ENCODE measurements at regions not wholly inside any gene's neighbourhood (a gene's known extent, or its start where the extent isn't known, plus 50 kb on each side); places are given as distances from the start of the nearest gene placed in this dataset.

DNA sequence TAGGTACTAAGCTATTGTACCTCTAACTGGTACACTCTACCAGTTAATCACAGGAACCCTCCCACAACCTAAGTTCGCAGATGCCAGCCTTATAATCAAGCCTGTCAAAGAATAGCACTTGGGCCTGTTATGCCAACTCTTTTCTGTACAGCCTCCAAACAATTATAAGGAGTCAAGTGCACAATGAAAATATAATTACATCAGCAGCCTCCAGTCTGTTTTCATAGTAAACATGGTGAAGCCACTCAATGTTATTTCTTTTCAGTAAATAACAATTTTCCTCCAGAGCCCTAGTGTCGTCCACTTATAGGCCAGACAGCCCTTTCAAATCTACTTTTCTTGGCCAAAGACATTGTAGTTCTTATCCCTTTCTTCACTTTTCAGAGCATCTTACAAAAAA, 82.7 kb upstream of the CARMIL1 start:
- Histone ChIP-seq H3K36me3 (replicated peaks in 1 of 2; ENCODE audit: control insufficient read depth in 1 of 2, insufficient read depth in 2 of 2, low read length in 2 of 2) (no peaks in the 10 kb centered on the region), H3K9me3 (ENCODE audit: low read length) (no peaks in the 10 kb centered on the region), H3K79me2 (ENCODE audit: insufficient read depth, low read length) (no peaks in the 10 kb centered on the region), H3K9ac (ENCODE audit: insufficient read depth, low read depth, low read length) (no peak overlapping the region), H3K4me2 (ENCODE audit: low read depth, low read length) (no peak overlapping the region), H3K4me3 (replicated peaks in 1 of 3; ENCODE audit: insufficient read depth in 1 of 3, low read depth in 2 of 3, low read length in 3 of 3) (no peak overlapping the region), H2AFZ (ENCODE audit: low read length) (no peak overlapping the region), H3K27me3 (ENCODE audit: control insufficient read depth in 1 of 2, insufficient read depth in 2 of 2, low read length in 2 of 2) (0 out of 5 replicates have a peak, but pooled peaks cover 0 to 4% of the 10 kb centered on the region in 2 experiments), H3K27ac (ENCODE audit: extremely low read length, insufficient read depth, low read length) (no peak overlapping the region), H4K20me1 (ENCODE audit: insufficient read depth, low read length) (no peaks in the 10 kb centered on the region), H3K4me1 (ENCODE audit: insufficient read depth, low read length) (no peaks in the 10 kb centered on the region)
- DNase-seq (ENCODE audit: low spot score) (no peak), FAIRE-seq (no peak), ATAC-seq (no peak)
- in situ Hi-C loops (cut with HindIII; ENCODE audit: extremely low pct_ligation_motif_present, low pct_unique_long_range_greater_than_20kb) (no loop called here), intact Hi-C loops (cut with micrococcal nuclease; ENCODE audit: unreplicated experiment) (no loop called here)
- TF ChIP-seq ZNF75D (CRISPR knock-in tag; IDR thresholded peaks at IDR 0.05; ENCODE audit: borderline replicate concordance) (no peak), YEATS4 (CRISPR knock-in tag; IDR thresholded peaks at IDR 0.05; ENCODE audit: borderline replicate concordance) (no peak), ZNF737 (CRISPR knock-in tag; IDR thresholded peaks at IDR 0.05; ENCODE audit: borderline replicate concordance) (no peak), RFX1 (IDR thresholded peaks at IDR 0.05) (no peak), KDM6A (CRISPR knock-in tag; IDR thresholded peaks at IDR 0.05; ENCODE audit: low read depth) (no peak), CEBPG (CRISPR knock-in tag; IDR thresholded peaks at IDR 0.05) (no peak), SMARCC2 (IDR thresholded peaks at IDR 0.05) (no peak), PCBP2 (optimal IDR thresholded peaks at IDR 0.05; ENCODE audit: low read depth, low read length, poor library complexity, severe bottlenecking) (no peak), PRMT3 (CRISPR knock-in tag; IDR thresholded peaks at IDR 0.05; ENCODE audit: borderline replicate concordance, low read depth) (no peak), HDAC2 (CRISPR knock-in tag; IDR thresholded peaks at IDR 0.05) (no peak), ZNF432 (CRISPR knock-in tag; IDR thresholded peaks at IDR 0.05; ENCODE audit: borderline replicate concordance) (no peak), NR2F2 (IDR thresholded peaks at IDR 0.05; ENCODE audit: borderline replicate concordance, low read depth) (no peak), CCAR2 (optimal IDR thresholded peaks at IDR 0.05; ENCODE audit: low read depth, low read length) (no peak), CBX5 (CRISPR knock-in tag; IDR thresholded peaks at IDR 0.05; ENCODE audit: borderline replicate concordance) (no peak)
- TF ChIP-seq, protein P1, sequence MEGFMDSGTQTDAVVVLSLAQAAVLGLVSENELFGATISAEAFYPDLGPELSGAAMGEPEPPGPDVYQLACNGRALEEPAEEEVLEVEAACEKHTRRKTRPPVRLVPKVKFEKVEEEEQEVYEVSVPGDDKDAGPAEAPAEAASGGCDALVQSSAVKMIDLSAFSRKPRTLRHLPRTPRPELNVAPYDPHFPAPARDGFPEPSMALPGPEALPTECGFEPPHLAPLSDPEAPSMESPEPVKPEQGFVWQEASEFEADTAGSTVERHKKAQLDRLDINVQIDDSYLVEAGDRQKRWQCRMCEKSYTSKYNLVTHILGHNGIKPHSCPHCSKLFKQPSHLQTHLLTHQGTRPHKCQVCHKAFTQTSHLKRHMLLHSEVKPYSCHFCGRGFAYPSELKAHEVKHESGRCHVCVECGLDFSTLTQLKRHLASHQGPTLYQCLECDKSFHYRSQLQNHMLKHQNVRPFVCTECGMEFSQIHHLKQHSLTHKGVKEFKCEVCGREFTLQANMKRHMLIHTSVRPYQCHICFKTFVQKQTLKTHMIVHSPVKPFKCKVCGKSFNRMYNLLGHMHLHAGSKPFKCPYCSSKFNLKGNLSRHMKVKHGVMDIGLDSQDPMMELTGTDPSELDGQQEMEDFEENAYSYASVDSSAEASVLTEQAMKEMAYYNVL (CRISPR knock-in tag; IDR thresholded peaks at IDR 0.05; ENCODE audit: borderline replicate concordance) = no peak
- TF ChIP-seq, protein P2, sequence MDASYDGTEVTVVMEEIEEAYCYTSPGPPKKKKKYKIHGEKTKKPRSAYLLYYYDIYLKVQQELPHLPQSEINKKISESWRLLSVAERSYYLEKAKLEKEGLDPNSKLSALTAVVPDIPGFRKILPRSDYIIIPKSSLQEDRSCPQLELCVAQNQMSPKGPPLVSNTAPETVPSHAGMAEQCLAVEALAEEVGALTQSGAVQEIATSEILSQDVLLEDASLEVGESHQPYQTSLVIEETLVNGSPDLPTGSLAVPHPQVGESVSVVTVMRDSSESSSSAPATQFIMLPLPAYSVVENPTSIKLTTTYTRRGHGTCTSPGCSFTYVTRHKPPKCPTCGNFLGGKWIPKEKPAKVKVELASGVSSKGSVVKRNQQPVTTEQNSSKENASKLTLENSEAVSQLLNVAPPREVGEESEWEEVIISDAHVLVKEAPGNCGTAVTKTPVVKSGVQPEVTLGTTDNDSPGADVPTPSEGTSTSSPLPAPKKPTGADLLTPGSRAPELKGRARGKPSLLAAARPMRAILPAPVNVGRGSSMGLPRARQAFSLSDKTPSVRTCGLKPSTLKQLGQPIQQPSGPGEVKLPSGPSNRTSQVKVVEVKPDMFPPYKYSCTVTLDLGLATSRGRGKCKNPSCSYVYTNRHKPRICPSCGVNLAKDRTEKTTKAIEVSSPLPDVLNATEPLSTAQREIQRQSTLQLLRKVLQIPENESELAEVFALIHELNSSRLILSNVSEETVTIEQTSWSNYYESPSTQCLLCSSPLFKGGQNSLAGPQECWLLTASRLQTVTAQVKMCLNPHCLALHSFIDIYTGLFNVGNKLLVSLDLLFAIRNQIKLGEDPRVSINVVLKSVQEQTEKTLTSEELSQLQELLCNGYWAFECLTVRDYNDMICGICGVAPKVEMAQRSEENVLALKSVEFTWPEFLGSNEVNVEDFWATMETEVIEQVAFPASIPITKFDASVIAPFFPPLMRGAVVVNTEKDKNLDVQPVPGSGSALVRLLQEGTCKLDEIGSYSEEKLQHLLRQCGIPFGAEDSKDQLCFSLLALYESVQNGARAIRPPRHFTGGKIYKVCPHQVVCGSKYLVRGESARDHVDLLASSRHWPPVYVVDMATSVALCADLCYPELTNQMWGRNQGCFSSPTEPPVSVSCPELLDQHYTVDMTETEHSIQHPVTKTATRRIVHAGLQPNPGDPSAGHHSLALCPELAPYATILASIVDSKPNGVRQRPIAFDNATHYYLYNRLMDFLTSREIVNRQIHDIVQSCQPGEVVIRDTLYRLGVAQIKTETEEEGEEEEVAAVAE (CRISPR knock-in tag; IDR thresholded peaks at IDR 0.05; ENCODE audit: borderline replicate concordance) = no peak
- TF ChIP-seq, protein P3, sequence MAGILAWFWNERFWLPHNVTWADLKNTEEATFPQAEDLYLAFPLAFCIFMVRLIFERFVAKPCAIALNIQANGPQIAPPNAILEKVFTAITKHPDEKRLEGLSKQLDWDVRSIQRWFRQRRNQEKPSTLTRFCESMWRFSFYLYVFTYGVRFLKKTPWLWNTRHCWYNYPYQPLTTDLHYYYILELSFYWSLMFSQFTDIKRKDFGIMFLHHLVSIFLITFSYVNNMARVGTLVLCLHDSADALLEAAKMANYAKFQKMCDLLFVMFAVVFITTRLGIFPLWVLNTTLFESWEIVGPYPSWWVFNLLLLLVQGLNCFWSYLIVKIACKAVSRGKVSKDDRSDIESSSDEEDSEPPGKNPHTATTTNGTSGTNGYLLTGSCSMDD (CRISPR knock-in tag; IDR thresholded peaks at IDR 0.05) = no peak
- POLR2A ChIA-PET = no interaction called here
- CTCF ChIA-PET (ENCODE audit: low intra/inter-chr PET ratio, low total read pairs) = no interaction called here
- BruUV-seq (replicated peaks) = no TSS peak
- 4% methylated on average over 2 of the region's 2 CpGs for WGBS (ENCODE audit: low lambda C conversion rate)
